ENCODE measurements at regions not wholly inside any gene's neighbourhood (a gene's known extent, or its start where the extent isn't known, plus 50 kb on each side); places are given as distances from the start of the nearest gene placed in this dataset.

- Histone ChIP-seq H3K4me1 (no peaks in the 10 kb centered on the region), H3K4me3 (ENCODE audit: low read depth, low read length) (no peak overlapping the region), H3K9me3 (peaks cover 6% of the 10 kb centered on the region), H3K36me3 (ENCODE audit: control insufficient read depth, insufficient read depth, low read length) (no peaks in the 10 kb centered on the region), H3K27me3 (replicated peaks; ENCODE audit: control insufficient read depth, insufficient read depth, low read length) (no peaks in the 10 kb centered on the region)
- Mint-ChIP-seq H3K9me3 (ENCODE audit: unreplicated experiment) (peaks cover 10% of the 10 kb centered on the region), H3K4me1 (ENCODE audit: low read depth, unreplicated experiment) (no peaks in the 10 kb centered on the region), H3K4me3 (ENCODE audit: unreplicated experiment) (no peak overlapping the region), H3K27ac (ENCODE audit: unreplicated experiment) (no peak overlapping the region), H3K36me3 (ENCODE audit: insufficient read depth, unreplicated experiment) (no peaks in the 10 kb centered on the region), H3K27me3 (ENCODE audit: insufficient read depth, unreplicated experiment) (peaks cover 3% of the 10 kb centered on the region)
- no TSS peak for BruUV-seq (replicated peaks)
- intact Hi-C loops (cut with micrococcal nuclease; ENCODE audit: unreplicated experiment): no loop called here
- no peak for TF ChIP-seq CTCF (IDR thresholded peaks at IDR 0.05; ENCODE audit: insufficient read depth in 1 of 2, low read depth in 1 of 2, low read length in 1 of 2, severe bottlenecking in 1 of 2, unreplicated experiment in 1 of 2)
- POLR2A ChIA-PET: no interaction called here
- DNase-seq: no peak
- CTCF ChIA-PET: no interaction called here
Measured at GRCh38 chr17:53420035-53420641, 402.6 kb upstream of the KIF2B start.

- BruUV-seq (replicated peaks): no TSS peak
- intact Hi-C loops (cut with micrococcal nuclease; ENCODE audit: unreplicated experiment): no loop called here
- Mint-ChIP-seq H3K36me3 (ENCODE audit: insufficient read depth, unreplicated experiment) (no peaks in the 10 kb centered on the region), H3K9me3 (ENCODE audit: unreplicated experiment) (peaks cover 34% of the 10 kb centered on the region), H3K4me1 (ENCODE audit: low read depth, unreplicated experiment) (no peaks in the 10 kb centered on the region), H3K4me3 (ENCODE audit: unreplicated experiment) (no peak overlapping the region), H3K27ac (ENCODE audit: unreplicated experiment) (no peak overlapping the region), H3K27me3 (ENCODE audit: insufficient read depth, unreplicated experiment) (no peaks in the 10 kb centered on the region)
- H3K36me3 ChIP-seq (ENCODE audit: control insufficient read depth, insufficient read depth, low read length): no peaks in the 10 kb centered on the region
- ChIA-PET POLR2A (no interaction called here), CTCF (no interaction called here)
- DNase-seq: no peak
- H3K27me3 ChIP-seq (replicated peaks; ENCODE audit: control insufficient read depth, insufficient read depth, low read length): no peaks in the 10 kb centered on the region
- H3K4me1 ChIP-seq: no peaks in the 10 kb centered on the region
- no peak for TF ChIP-seq CTCF (IDR thresholded peaks at IDR 0.05; ENCODE audit: insufficient read depth in 1 of 2, low read depth in 1 of 2, low read length in 1 of 2, severe bottlenecking in 1 of 2, unreplicated experiment in 1 of 2)
- H3K9me3 ChIP-seq: no peaks in the 10 kb centered on the region; the same call in 1 of the 2 replicates
- H3K4me3 ChIP-seq (ENCODE audit: low read depth, low read length): no peak overlapping the region
Measured at GRCh38 chr17:53409588-53409987, 413.1 kb upstream of the KIF2B start.

GRCh38 chr17:53406907-53407306 is 415.8 kb upstream of the KIF2B start:
- no peaks in the 10 kb centered on the region for H3K36me3 ChIP-seq (ENCODE audit: control insufficient read depth, insufficient read depth, low read length)
- Mint-ChIP-seq H3K4me1 (ENCODE audit: low read depth, unreplicated experiment) (no peaks in the 10 kb centered on the region), H3K9me3 (ENCODE audit: unreplicated experiment) (peaks cover 33% of the 10 kb centered on the region)

More at GRCh38 chr17:53406907-53407306, 415.8 kb upstream of the KIF2B start:
- TF ChIP-seq CTCF (IDR thresholded peaks at IDR 0.05; ENCODE audit: insufficient read depth in 1 of 2, low read depth in 1 of 2, low read length in 1 of 2, severe bottlenecking in 1 of 2, unreplicated experiment in 1 of 2): no peak
- DNase-seq: no peak
- CTCF ChIA-PET: no interaction called here
- Histone ChIP-seq H3K27me3 (replicated peaks; ENCODE audit: control insufficient read depth, insufficient read depth, low read length) (no peaks in the 10 kb centered on the region), H3K4me1 (no peaks in the 10 kb centered on the region), H3K9me3 (no peaks in the 10 kb centered on the region; the same call in 1 of the 2 replicates), H3K4me3 (ENCODE audit: low read depth, low read length) (no peak overlapping the region)
- intact Hi-C loops (cut with micrococcal nuclease; ENCODE audit: unreplicated experiment): no loop called here
- Mint-ChIP-seq H3K27ac (ENCODE audit: unreplicated experiment) (no peak overlapping the region), H3K27me3 (ENCODE audit: insufficient read depth, unreplicated experiment) (no peaks in the 10 kb centered on the region), H3K36me3 (ENCODE audit: insufficient read depth, unreplicated experiment) (no peaks in the 10 kb centered on the region), H3K4me3 (ENCODE audit: unreplicated experiment) (no peak overlapping the region)
- no TSS peak for BruUV-seq (replicated peaks)
- POLR2A ChIA-PET: no interaction called here

All from Caco-2 (cell line).